ENCODE measurements at regions not wholly inside any gene's neighbourhood (a gene's known extent, or its start where the extent isn't known, plus 50 kb on each side); places are given as distances from the start of the nearest gene placed in this dataset.
"Not testable (repeated sequence)": the region's sequence is repeated elsewhere in the genome, so short reads cannot be mapped to it uniquely, and the experiment has no call there.

DNA sequence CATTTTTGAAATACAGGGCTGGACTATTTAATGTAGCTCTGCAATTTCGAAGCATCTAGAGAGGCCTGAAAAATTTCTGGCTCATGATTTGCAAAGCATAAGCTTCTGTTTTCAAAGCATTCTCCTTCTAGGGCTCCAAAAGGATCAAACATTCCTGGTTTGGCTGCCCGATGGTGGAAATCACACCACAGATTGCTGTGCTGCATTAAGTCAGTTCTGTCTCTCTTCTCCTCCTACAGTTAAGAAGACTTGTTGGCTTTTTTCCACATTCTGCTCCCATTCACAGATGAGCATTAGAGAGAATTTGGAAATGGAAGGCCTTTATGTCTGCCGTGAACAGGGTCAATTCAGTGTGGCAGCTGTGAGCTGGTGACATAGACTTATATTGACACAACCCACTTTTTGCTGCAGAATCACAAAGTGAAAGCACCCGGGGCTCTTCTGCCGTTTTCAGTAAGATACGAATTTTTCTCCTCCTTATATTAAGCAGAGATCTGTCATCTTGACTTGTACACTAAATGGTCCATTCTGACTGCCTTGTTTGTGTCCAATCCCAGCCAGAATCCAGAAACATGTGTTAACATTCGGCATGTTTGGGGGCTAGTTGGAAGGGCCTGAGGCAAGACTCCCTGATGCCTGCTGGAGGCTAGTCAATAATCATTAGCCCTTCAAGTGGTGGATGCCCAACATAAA, 330.8 kb upstream of the DEFB112 start:
- H3K27ac ChIP-seq (replicated peaks in 1 of 4) = no peak overlapping the region
- intact Hi-C loops (cut with DNase I) = no loop called here
- TF ChIP-seq POLR2AphosphoS5 (IDR thresholded peaks at IDR 0.05) (no peak), EP300 (IDR thresholded peaks at IDR 0.05) (no peak), POLR2A (IDR thresholded peaks at IDR 0.05; ENCODE audit: low read depth) (no peak)
- TF ChIP-seq, protein P1, sequence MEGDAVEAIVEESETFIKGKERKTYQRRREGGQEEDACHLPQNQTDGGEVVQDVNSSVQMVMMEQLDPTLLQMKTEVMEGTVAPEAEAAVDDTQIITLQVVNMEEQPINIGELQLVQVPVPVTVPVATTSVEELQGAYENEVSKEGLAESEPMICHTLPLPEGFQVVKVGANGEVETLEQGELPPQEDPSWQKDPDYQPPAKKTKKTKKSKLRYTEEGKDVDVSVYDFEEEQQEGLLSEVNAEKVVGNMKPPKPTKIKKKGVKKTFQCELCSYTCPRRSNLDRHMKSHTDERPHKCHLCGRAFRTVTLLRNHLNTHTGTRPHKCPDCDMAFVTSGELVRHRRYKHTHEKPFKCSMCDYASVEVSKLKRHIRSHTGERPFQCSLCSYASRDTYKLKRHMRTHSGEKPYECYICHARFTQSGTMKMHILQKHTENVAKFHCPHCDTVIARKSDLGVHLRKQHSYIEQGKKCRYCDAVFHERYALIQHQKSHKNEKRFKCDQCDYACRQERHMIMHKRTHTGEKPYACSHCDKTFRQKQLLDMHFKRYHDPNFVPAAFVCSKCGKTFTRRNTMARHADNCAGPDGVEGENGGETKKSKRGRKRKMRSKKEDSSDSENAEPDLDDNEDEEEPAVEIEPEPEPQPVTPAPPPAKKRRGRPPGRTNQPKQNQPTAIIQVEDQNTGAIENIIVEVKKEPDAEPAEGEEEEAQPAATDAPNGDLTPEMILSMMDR (IDR thresholded peaks at IDR 0.05) = no peak
- 55% methylated on average over 7 of the region's 7 CpGs for WGBS
- H3K4me1 ChIP-seq = no peaks in the 10 kb centered on the region
- no peak for DNase-seq (ENCODE audit: extremely low spot score)
- H3K9me3 ChIP-seq = peaks cover 0 to 11% (median 5%) of the 10 kb centered on the region in 4 donors
- no peaks in the 10 kb centered on the region for H3K27me3 ChIP-seq
- peak overlapping the region in 3 of 4 donors; percentile 8 to 30 (median 11) for H3K4me3 ChIP-seq
- no peaks in the 10 kb centered on the region for H3K36me3 ChIP-seq

DNA sequence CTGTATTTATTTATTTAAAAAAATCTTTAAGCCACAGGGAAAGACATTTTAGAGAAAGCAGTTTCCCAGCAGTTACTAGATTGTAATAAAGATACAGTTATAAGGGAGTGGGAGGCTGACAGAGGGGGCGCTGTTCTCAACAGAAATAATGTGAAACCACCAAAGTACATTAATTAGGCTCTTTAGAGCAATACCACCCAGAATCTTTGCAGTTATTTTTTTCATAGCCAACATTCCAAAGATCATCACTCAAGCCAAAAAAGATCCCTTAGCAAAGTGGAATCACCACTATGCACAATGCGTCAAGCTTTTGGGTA, 331.3 kb upstream of the DEFB112 start:
- 51% methylated on average over 2 of the region's 2 CpGs for WGBS
- Histone ChIP-seq H3K27ac (replicated peaks in 1 of 4) (no peak overlapping the region), H3K9me3 (peaks cover 0 to 9% (median 3%) of the 10 kb centered on the region in 4 donors), H3K36me3 (no peaks in the 10 kb centered on the region), H3K27me3 (no peaks in the 10 kb centered on the region), H3K4me1 (no peaks in the 10 kb centered on the region), H3K4me3 (peak overlapping the region in 1 of 4 donors; percentile 11)
- no peak for TF ChIP-seq POLR2A (IDR thresholded peaks at IDR 0.05; ENCODE audit: low read depth)
- no peak for TF ChIP-seq EP300 (IDR thresholded peaks at IDR 0.05)
- TF ChIP-seq POLR2AphosphoS5 (IDR thresholded peaks at IDR 0.05) = no peak
- TF ChIP-seq, protein P1 (IDR thresholded peaks at IDR 0.05) = no peak
- no peak for DNase-seq (ENCODE audit: extremely low spot score)
- intact Hi-C loops (cut with DNase I) = no loop called here

DNA sequence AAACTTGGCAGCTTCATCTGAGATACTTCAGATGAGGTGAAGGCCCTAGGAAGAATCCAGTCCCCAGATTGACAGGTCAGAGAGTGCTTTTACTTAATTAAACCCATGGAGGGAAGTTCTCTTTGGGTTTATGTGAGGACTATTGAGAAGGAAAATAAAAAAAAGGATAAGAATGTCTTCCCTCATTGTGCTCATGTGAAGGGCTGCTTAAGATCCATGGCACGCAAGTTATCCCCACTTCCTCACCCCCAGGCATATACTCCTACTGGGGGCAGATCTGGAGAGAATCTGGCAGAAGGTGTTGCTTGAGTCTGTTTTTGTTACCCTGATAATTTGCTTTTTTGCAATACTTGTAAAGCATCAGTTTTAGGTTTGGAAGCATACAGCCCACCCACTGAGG, 322.9 kb upstream of the TFAP2D start:
- no peak for DNase-seq (ENCODE audit: extremely low spot score)
- 83% methylated on average over 1 of the region's 1 CpG for WGBS
- intact Hi-C loops (cut with DNase I) = no loop called here
- TF ChIP-seq EP300 (IDR thresholded peaks at IDR 0.05) (no peak), POLR2A (IDR thresholded peaks at IDR 0.05; ENCODE audit: low read depth) (no peak), POLR2AphosphoS5 (IDR thresholded peaks at IDR 0.05) (no peak)
- TF ChIP-seq, protein P1 (IDR thresholded peaks at IDR 0.05) = no peak
- Histone ChIP-seq H3K9me3 (no peaks in the 10 kb centered on the region), H3K4me3 (no peak overlapping the region), H3K27me3 (no peaks in the 10 kb centered on the region), H3K36me3 (no peaks in the 10 kb centered on the region), H3K4me1 (no peaks in the 10 kb centered on the region), H3K27ac (replicated peaks in 1 of 4) (no peak overlapping the region)

GRCh38 chr6:50394139-50394538, 319.2 kb upstream of the TFAP2D start:
- H3K27me3 ChIP-seq; H3K4me1 ChIP-seq; intact Hi-C loops (cut with DNase I); DNase-seq (ENCODE audit: extremely low spot score); H3K27ac ChIP-seq (replicated peaks in 1 of 4); H3K36me3 ChIP-seq; H3K9me3 ChIP-seq; H3K4me3 ChIP-seq: not testable (repeated sequence)
- WGBS = 97% methylated on average over 1 of the region's 1 CpG

DNA sequence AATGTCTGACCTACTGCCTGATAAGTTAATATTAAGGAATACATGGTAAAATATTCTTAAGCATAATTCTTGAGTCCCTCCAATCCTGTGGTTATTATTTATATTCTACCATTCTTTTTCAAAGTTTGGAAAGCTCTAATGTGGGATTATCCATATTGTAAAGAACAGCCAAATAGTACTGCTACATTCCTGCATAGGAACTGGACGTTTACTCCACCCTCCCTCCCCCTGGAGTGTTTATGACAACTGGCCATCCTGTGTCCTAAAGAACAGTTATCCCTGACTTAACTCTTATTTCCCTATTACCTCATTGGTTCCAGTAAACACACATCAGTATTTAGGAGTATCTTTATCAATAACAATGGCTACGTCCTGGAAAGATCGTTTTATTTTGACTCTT, 308.7 kb upstream of the TFAP2D start:
- H3K36me3 ChIP-seq = no peaks in the 10 kb centered on the region
- no peaks in the 10 kb centered on the region for H3K4me1 ChIP-seq
- 55% methylated on average over 3 of the region's 3 CpGs for WGBS
- no peak for DNase-seq (ENCODE audit: extremely low spot score)
- TF ChIP-seq POLR2AphosphoS5 (IDR thresholded peaks at IDR 0.05) = no peak
- H3K9me3 ChIP-seq = no peaks in the 10 kb centered on the region
- no peak overlapping the region for H3K27ac ChIP-seq (replicated peaks in 1 of 4)
- intact Hi-C loops (cut with DNase I) = no loop called here
- no peak overlapping the region for H3K4me3 ChIP-seq
- no peaks in the 10 kb centered on the region for H3K27me3 ChIP-seq

DNA sequence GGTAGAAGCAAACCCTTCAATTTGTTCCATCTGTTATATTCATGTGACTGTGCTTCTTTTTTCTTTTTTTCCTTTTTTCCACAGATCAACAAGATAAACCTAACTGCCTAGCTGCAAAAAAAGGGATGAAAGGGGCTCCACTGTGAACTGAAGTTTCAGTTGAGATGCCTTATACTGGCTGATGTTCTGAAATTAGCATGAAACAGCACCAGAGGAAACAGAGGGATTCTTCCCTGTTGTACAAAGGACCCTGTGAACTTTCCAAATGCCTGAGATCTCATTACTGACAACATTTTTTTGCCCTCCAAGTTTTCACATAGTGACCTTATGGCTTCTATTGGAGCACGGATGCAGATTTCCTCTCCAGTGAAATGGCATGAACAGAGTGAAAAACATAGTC, 302.7 kb upstream of the TFAP2D start:
- H3K4me1 ChIP-seq = no peaks in the 10 kb centered on the region
- intact Hi-C loops (cut with DNase I) = no loop called here
- H3K36me3 ChIP-seq = no peaks in the 10 kb centered on the region
- 23% methylated on average over 1 of the region's 1 CpG for WGBS
- H3K4me3 ChIP-seq = no peak overlapping the region
- DNase-seq (ENCODE audit: extremely low spot score) = no peak
- TF ChIP-seq, protein P1 (IDR thresholded peaks at IDR 0.05) = no peak
- TF ChIP-seq POLR2A (IDR thresholded peaks at IDR 0.05; ENCODE audit: low read depth) = no peak
- no peak for TF ChIP-seq EP300 (IDR thresholded peaks at IDR 0.05)
- TF ChIP-seq POLR2AphosphoS5 (IDR thresholded peaks at IDR 0.05) = no peak
- no peaks in the 10 kb centered on the region for H3K9me3 ChIP-seq
- H3K27me3 ChIP-seq = no peaks in the 10 kb centered on the region
- no peak overlapping the region for H3K27ac ChIP-seq (replicated peaks in 1 of 4)

DNA sequence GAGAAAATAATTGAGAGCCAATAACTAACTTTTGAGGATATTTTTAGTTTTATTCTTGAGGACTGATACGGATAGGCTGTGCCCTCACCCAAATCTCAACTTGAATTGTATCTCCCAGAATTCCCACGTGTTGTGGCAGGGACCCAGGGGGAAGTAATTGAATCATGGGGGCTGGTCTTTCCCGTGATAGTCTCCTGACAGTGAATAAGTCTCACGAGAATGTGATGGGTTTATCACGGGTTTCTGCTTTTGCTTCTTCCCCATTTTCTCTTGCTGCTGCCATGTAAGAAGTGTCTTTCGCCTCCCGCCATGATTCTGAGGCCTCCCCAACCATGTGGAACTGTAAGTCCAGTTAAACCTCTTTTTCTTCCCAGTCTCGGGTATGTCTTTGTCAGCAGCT, 292.3 kb upstream of the TFAP2D start:
- H3K36me3 ChIP-seq; H3K4me3 ChIP-seq; DNase-seq (ENCODE audit: extremely low spot score); intact Hi-C loops (cut with DNase I); H3K27me3 ChIP-seq; H3K4me1 ChIP-seq; H3K27ac ChIP-seq (replicated peaks in 1 of 4); H3K9me3 ChIP-seq: not testable (repeated sequence)
- WGBS = 91% methylated on average over 8 of the region's 8 CpGs
